ENCODE measurements at regions not wholly inside any gene's neighbourhood (a gene's known extent, or its start where the extent isn't known, plus 50 kb on each side); places are given as distances from the start of the nearest gene placed in this dataset.

GRCh38 chr2:65634304-65634703, 201.9 kb upstream of the SPRED2 start:
- no peak overlapping the region for H3K9ac ChIP-seq (ENCODE audit: low read depth, low read length)
- no peak for ATAC-seq (ENCODE audit: insufficient read depth, low read depth)
- no peak overlapping the region for H3K27ac ChIP-seq (ENCODE audit: low read length)
- H3K4me2 ChIP-seq (ENCODE audit: insufficient read depth, low read length) = no peak overlapping the region
- H3K79me2 ChIP-seq (ENCODE audit: insufficient read depth, low read length) = no peaks in the 10 kb centered on the region
- H4K20me1 ChIP-seq (ENCODE audit: insufficient read depth, low read length) = no peaks in the 10 kb centered on the region
- H2AFZ ChIP-seq (ENCODE audit: low read depth, low read length) = no peak overlapping the region
- DNase-seq = no peak
- H3K36me3 ChIP-seq (ENCODE audit: insufficient read depth, low read length) = no peaks in the 10 kb centered on the region
- no peaks in the 10 kb centered on the region for H3K9me3 ChIP-seq (ENCODE audit: insufficient read depth, low read length, severe bottlenecking)
- H3K4me3 ChIP-seq (ENCODE audit: low read depth in 1 of 2, low read length in 2 of 2) = no peak overlapping the region
- peaks cover 15% of the 10 kb centered on the region for H3K27me3 ChIP-seq (ENCODE audit: insufficient read depth, low read length, poor library complexity)
- TF ChIP-seq, protein P1, sequence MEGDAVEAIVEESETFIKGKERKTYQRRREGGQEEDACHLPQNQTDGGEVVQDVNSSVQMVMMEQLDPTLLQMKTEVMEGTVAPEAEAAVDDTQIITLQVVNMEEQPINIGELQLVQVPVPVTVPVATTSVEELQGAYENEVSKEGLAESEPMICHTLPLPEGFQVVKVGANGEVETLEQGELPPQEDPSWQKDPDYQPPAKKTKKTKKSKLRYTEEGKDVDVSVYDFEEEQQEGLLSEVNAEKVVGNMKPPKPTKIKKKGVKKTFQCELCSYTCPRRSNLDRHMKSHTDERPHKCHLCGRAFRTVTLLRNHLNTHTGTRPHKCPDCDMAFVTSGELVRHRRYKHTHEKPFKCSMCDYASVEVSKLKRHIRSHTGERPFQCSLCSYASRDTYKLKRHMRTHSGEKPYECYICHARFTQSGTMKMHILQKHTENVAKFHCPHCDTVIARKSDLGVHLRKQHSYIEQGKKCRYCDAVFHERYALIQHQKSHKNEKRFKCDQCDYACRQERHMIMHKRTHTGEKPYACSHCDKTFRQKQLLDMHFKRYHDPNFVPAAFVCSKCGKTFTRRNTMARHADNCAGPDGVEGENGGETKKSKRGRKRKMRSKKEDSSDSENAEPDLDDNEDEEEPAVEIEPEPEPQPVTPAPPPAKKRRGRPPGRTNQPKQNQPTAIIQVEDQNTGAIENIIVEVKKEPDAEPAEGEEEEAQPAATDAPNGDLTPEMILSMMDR (IDR thresholded peaks at IDR 0.05; ENCODE audit: borderline replicate concordance, extremely low read depth, low read length, poor library complexity, severe bottlenecking) = no peak
- TF ChIP-seq EZH2 (IDR thresholded peaks at IDR 0.05; ENCODE audit: borderline replicate concordance, low read depth, low read length, severe bottlenecking) = no peak
- H3K4me1 ChIP-seq (ENCODE audit: insufficient read depth, low read length) = no peaks in the 10 kb centered on the region

DNA sequence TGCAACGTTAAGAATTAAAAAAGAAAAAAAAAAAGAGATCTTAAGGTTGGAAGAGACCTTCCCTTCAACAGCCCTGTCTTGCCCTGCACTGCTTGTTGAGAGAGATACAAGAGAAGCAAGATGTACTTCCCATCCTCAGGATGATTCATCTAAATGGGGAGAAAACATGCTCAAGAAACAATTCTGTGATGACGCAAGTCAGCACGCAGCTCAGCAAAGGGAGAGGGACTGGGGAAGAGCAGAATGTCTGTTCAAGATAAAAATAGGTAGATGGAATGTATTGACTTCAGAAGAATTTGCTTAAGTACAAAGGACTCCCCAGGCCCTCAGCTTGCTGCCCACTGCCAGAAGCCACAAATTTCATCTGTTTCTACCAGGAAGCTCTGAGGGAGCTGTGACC, 198.2 kb upstream of the SPRED2 start:
- Histone ChIP-seq H3K9ac (ENCODE audit: low read depth, low read length) (no peak overlapping the region), H3K27ac (ENCODE audit: low read length) (no peak overlapping the region), H3K9me3 (ENCODE audit: insufficient read depth, low read length, severe bottlenecking) (no peaks in the 10 kb centered on the region), H3K4me3 (ENCODE audit: low read depth in 1 of 2, low read length in 2 of 2) (no peak overlapping the region), H3K36me3 (ENCODE audit: insufficient read depth, low read length) (no peaks in the 10 kb centered on the region), H3K4me2 (ENCODE audit: insufficient read depth, low read length) (no peak overlapping the region), H3K4me1 (ENCODE audit: insufficient read depth, low read length) (no peaks in the 10 kb centered on the region), H4K20me1 (ENCODE audit: insufficient read depth, low read length) (no peaks in the 10 kb centered on the region), H3K79me2 (ENCODE audit: insufficient read depth, low read length) (no peaks in the 10 kb centered on the region), H2AFZ (ENCODE audit: low read depth, low read length) (no peak overlapping the region), H3K27me3 (ENCODE audit: insufficient read depth, low read length, poor library complexity) (peaks cover 16% of the 10 kb centered on the region)
- TF ChIP-seq, protein P1 (IDR thresholded peaks at IDR 0.05; ENCODE audit: borderline replicate concordance, extremely low read depth, low read length, poor library complexity, severe bottlenecking) = no peak
- no peak for TF ChIP-seq EZH2 (IDR thresholded peaks at IDR 0.05; ENCODE audit: borderline replicate concordance, low read depth, low read length, severe bottlenecking)
- DNase-seq (no peak), ATAC-seq (ENCODE audit: insufficient read depth, low read depth) (no peak)

DNA sequence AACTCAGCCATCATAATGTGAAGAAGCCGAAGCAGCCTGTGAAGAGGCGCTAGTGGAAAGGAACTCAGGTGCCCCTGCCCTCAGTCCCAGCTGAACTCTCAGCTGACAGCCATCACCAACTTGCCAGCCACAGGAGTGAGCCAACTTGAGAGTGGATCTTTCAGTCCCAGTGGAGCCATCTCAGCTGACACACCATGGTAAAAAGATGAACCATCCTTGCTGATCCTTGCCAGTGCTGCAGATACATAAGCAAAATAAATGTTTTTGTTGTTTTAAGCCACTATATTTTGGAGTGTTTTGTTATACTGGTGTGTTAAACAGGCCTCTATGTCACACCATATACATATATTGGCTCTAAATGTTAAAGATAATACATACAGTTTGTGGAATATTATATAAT, 195.8 kb upstream of the SPRED2 start:
- no peaks in the 10 kb centered on the region for H3K9me3 ChIP-seq (ENCODE audit: insufficient read depth, low read length, severe bottlenecking)
- H2AFZ ChIP-seq (ENCODE audit: low read depth, low read length) = no peak overlapping the region
- no peak for ATAC-seq (ENCODE audit: insufficient read depth, low read depth)

More for the DNA sequence above, 195.8 kb upstream of the SPRED2 start:
- H3K27ac ChIP-seq (ENCODE audit: low read length) = no peak overlapping the region
- TF ChIP-seq, protein P1 (IDR thresholded peaks at IDR 0.05; ENCODE audit: borderline replicate concordance, extremely low read depth, low read length, poor library complexity, severe bottlenecking) = no peak
- TF ChIP-seq EZH2 (IDR thresholded peaks at IDR 0.05; ENCODE audit: borderline replicate concordance, low read depth, low read length, severe bottlenecking) = no peak
- no peak overlapping the region for H3K9ac ChIP-seq (ENCODE audit: low read depth, low read length)
- H3K4me2 ChIP-seq (ENCODE audit: insufficient read depth, low read length) = no peak overlapping the region
- no peaks in the 10 kb centered on the region for H4K20me1 ChIP-seq (ENCODE audit: insufficient read depth, low read length)
- H3K79me2 ChIP-seq (ENCODE audit: insufficient read depth, low read length) = no peaks in the 10 kb centered on the region
- no peak overlapping the region for H3K4me3 ChIP-seq (ENCODE audit: low read depth in 1 of 2, low read length in 2 of 2)
- peaks cover 8% of the 10 kb centered on the region for H3K4me1 ChIP-seq (ENCODE audit: insufficient read depth, low read length)
- no peak for DNase-seq
- no peaks in the 10 kb centered on the region for H3K36me3 ChIP-seq (ENCODE audit: insufficient read depth, low read length)
- peaks cover 17% of the 10 kb centered on the region for H3K27me3 ChIP-seq (ENCODE audit: insufficient read depth, low read length, poor library complexity)
